ENCODE measurements at regions not wholly inside any gene's neighbourhood (a gene's known extent, or its start where the extent isn't known, plus 50 kb on each side); places are given as distances from the start of the nearest gene placed in this dataset.

GRCh38 chr6:11389977-11390376 lies 147.6 kb upstream of the TMEM170B start:
- no peaks in the 10 kb centered on the region for H3F3A ChIP-seq (ENCODE audit: control insufficient read depth, insufficient read depth)
- peaks cover 11% of the 10 kb centered on the region for H3K4me1 ChIP-seq (ENCODE audit: control insufficient read depth, low read length)
- H3K27me3 ChIP-seq (ENCODE audit: control insufficient read depth, low read length) = no peaks in the 10 kb centered on the region
- no peak overlapping the region for H3K27ac ChIP-seq (ENCODE audit: low read depth, low read length)
- H3K36me3 ChIP-seq (ENCODE audit: control insufficient read depth, low read length) = no peaks in the 10 kb centered on the region
- no peaks in the 10 kb centered on the region for H3K79me2 ChIP-seq (ENCODE audit: control insufficient read depth, low read length)
- H3K9me3 ChIP-seq (ENCODE audit: control insufficient read depth, insufficient read depth, low read length) = no peaks in the 10 kb centered on the region
- H3K4me3 ChIP-seq (ENCODE audit: low read length) = no peak overlapping the region
- no peaks in the 10 kb centered on the region for H3K9me2 ChIP-seq (replicated peaks; ENCODE audit: control insufficient read depth, low read length)
- H4K20me1 ChIP-seq (ENCODE audit: control insufficient read depth, insufficient read depth, low read depth, low read length) = no peaks in the 10 kb centered on the region
- no peak for TF ChIP-seq CTCF (IDR thresholded peaks at IDR 0.05; ENCODE audit: low read depth, low read length, poor library complexity, severe bottlenecking)
- TF ChIP-seq EZH2phosphoT487 (IDR thresholded peaks at IDR 0.05; ENCODE audit: borderline replicate concordance, low read length) = no peak
- no peak overlapping the region for H3K4me2 ChIP-seq (ENCODE audit: low read length)

GRCh38 chr6:11388983-11389944 lies 148.3 kb upstream of the TMEM170B start:
- Histone ChIP-seq H3K79me2 (ENCODE audit: control insufficient read depth, low read length) (no peaks in the 10 kb centered on the region), H3K4me1 (ENCODE audit: control insufficient read depth, low read length) (peaks cover 14% of the 10 kb centered on the region), H3K9me3 (ENCODE audit: control insufficient read depth, insufficient read depth, low read length) (no peaks in the 10 kb centered on the region), H3K9me2 (replicated peaks; ENCODE audit: control insufficient read depth, low read length) (no peaks in the 10 kb centered on the region), H3K36me3 (ENCODE audit: control insufficient read depth, low read length) (no peaks in the 10 kb centered on the region), H3K27ac (ENCODE audit: low read depth, low read length) (no peak overlapping the region), H3K4me2 (ENCODE audit: low read length) (no peak overlapping the region), H3K4me3 (ENCODE audit: low read length) (no peak overlapping the region), H4K20me1 (ENCODE audit: control insufficient read depth, insufficient read depth, low read depth, low read length) (no peaks in the 10 kb centered on the region), H3K27me3 (ENCODE audit: control insufficient read depth, low read length) (no peaks in the 10 kb centered on the region), H3F3A (ENCODE audit: control insufficient read depth, insufficient read depth) (no peaks in the 10 kb centered on the region)
- TF ChIP-seq CTCF (IDR thresholded peaks at IDR 0.05; ENCODE audit: low read depth, low read length, poor library complexity, severe bottlenecking) = no peak
- no peak for TF ChIP-seq EZH2phosphoT487 (IDR thresholded peaks at IDR 0.05; ENCODE audit: borderline replicate concordance, low read length)

- Histone ChIP-seq H3K4me1 (ENCODE audit: control insufficient read depth, low read length) (peaks cover 20% of the 10 kb centered on the region), H3K79me2 (ENCODE audit: control insufficient read depth, low read length) (no peaks in the 10 kb centered on the region), H3K36me3 (ENCODE audit: control insufficient read depth, low read length) (no peaks in the 10 kb centered on the region), H3K9me2 (replicated peaks; ENCODE audit: control insufficient read depth, low read length) (no peaks in the 10 kb centered on the region), H3K4me3 (ENCODE audit: low read length) (no peak overlapping the region), H3K27ac (ENCODE audit: low read depth, low read length) (no peak overlapping the region), H4K20me1 (ENCODE audit: control insufficient read depth, insufficient read depth, low read depth, low read length) (no peaks in the 10 kb centered on the region), H3K27me3 (ENCODE audit: control insufficient read depth, low read length) (no peaks in the 10 kb centered on the region), H3K9me3 (ENCODE audit: control insufficient read depth, insufficient read depth, low read length) (no peaks in the 10 kb centered on the region), H3K4me2 (ENCODE audit: low read length) (no peak overlapping the region), H3F3A (ENCODE audit: control insufficient read depth, insufficient read depth) (no peaks in the 10 kb centered on the region)
- no peak for TF ChIP-seq EZH2phosphoT487 (IDR thresholded peaks at IDR 0.05; ENCODE audit: borderline replicate concordance, low read length)
- TF ChIP-seq CTCF (IDR thresholded peaks at IDR 0.05; ENCODE audit: low read depth, low read length, poor library complexity, severe bottlenecking) = no peak
These were observed 149.7 kb upstream of the TMEM170B start for GRCh38 chr6:11387707-11388430.
